Mesenchymal stem cell (in vitro differentiated cells and primary cell): ENCODE measurements at regions not wholly inside any gene's neighbourhood (a gene's known extent, or its start where the extent isn't known, plus 50 kb on each side); places are given as distances from the start of the nearest gene placed in this dataset.

ENCODE experiments used
- DNase-seq: peaks from one replicate; pipeline ENCODE4 v3.0.0-alpha.2; 2013
- H2AFZ ChIP-seq: one replicate; pipeline ENCODE4 v1.6.1; 2013; ENCODE audit warnings: low read depth, mild to moderate bottlenecking, control low read depth, inconsistent platforms, low read length, moderate library complexity
- H2AK5ac ChIP-seq: 2 replicates; pipeline ENCODE4 v1.6.1; 2013; ENCODE audit warnings: low read length, moderate library complexity, mild to moderate bottlenecking, inconsistent platforms; ENCODE audit not compliant: severe bottlenecking
- H2BK120ac ChIP-seq: one replicate; pipeline ENCODE4 v1.6.1; 2013; ENCODE audit warnings: low read depth, mild to moderate bottlenecking, inconsistent platforms, low read length, moderate library complexity
- H2BK12ac ChIP-seq, 2 experiments: one replicate each; pipeline ENCODE4 v1.6.1; 2013; ENCODE audit warnings: inconsistent platforms in 2 of 2, low read length in 2 of 2, mild to moderate bottlenecking in 2 of 2, moderate library complexity in 2 of 2, control low read depth in 1 of 2
- H2BK15ac ChIP-seq: one replicate; pipeline ENCODE4 v1.6.1; 2013; ENCODE audit warnings: mild to moderate bottlenecking, low read depth, inconsistent platforms; ENCODE audit not compliant: poor library complexity, severe bottlenecking
- H2BK5ac ChIP-seq: 2 replicates; pipeline ENCODE4 v1.6.1; 2013; ENCODE audit warnings: low read depth, mild to moderate bottlenecking, low read length, control low read depth, inconsistent platforms; ENCODE audit not compliant: poor library complexity, severe bottlenecking
- H3K14ac ChIP-seq, 2 experiments: one replicate each; pipeline ENCODE4 v1.6.1; 2013; ENCODE audit warnings: inconsistent platforms in 2 of 2, low read length in 2 of 2, control low read depth in 1 of 2, mild to moderate bottlenecking in 1 of 2, moderate library complexity in 1 of 2
- H3K18ac ChIP-seq, 2 experiments: one replicate each; pipeline ENCODE4 v1.6.1; 2013; ENCODE audit warnings: inconsistent platforms in 2 of 2, low read length in 2 of 2, control low read depth in 1 of 2, low read depth in 1 of 2, mild to moderate bottlenecking in 1 of 2
- H3K23ac ChIP-seq, 2 experiments: one replicate each; pipeline ENCODE4 v1.6.1; 2013; ENCODE audit warnings: inconsistent platforms in 2 of 2, low read length in 2 of 2, mild to moderate bottlenecking in 2 of 2, moderate library complexity in 2 of 2, control low read depth in 1 of 2
- H3K27ac ChIP-seq: 2 replicates; pipeline ENCODE4 v1.5.1; 2013; ENCODE audit warnings: mild to moderate bottlenecking, moderate library complexity, low read length, control low read depth, inconsistent platforms; ENCODE audit not compliant: poor library complexity, severe bottlenecking
- H3K27me3 ChIP-seq, 2 experiments: 2 replicates each; pipeline versions ENCODE4 v1.6.1 to v1.7.0; 2013; ENCODE audit warnings: low read length in 2 of 2, mild to moderate bottlenecking in 2 of 2, moderate library complexity in 2 of 2, control low read depth in 1 of 2, inconsistent platforms in 1 of 2; ENCODE audit not compliant: control insufficient read depth in 1 of 2, insufficient read depth in 1 of 2
- H3K36me3 ChIP-seq, 2 experiments: 2 replicates each; pipeline versions ENCODE4 v1.6.1 to v1.7.0; 2013; ENCODE audit warnings: low read length in 2 of 2, control low read depth in 1 of 2, inconsistent platforms in 1 of 2, low read depth in 1 of 2, mild to moderate bottlenecking in 1 of 2; ENCODE audit not compliant: insufficient read depth in 2 of 2, control insufficient read depth in 1 of 2
- H3K4ac ChIP-seq, 2 experiments: one replicate each; pipeline ENCODE4 v1.6.1; 2013; ENCODE audit warnings: inconsistent platforms in 2 of 2, low read length in 2 of 2, mild to moderate bottlenecking in 2 of 2, moderate library complexity in 2 of 2, control low read depth in 1 of 2, low read depth in 1 of 2
- H3K4me1 ChIP-seq: 2 replicates; pipeline ENCODE4 v1.6.1; 2013; ENCODE audit warnings: low read depth, low read length, control low read depth; ENCODE audit not compliant: control insufficient read depth, insufficient read depth
- H3K4me2 ChIP-seq: 2 replicates; pipeline ENCODE4 v1.6.1; 2013; ENCODE audit warnings: low read length, mild to moderate bottlenecking, inconsistent platforms; ENCODE audit not compliant: poor library complexity, severe bottlenecking
- H3K4me3 ChIP-seq, 2 experiments: 2 replicates each; pipeline versions ENCODE4 v1.5.1 to v1.7.0; 2013; ENCODE audit warnings: low read length in 2 of 2, mild to moderate bottlenecking in 2 of 2, control low read depth in 1 of 2, low read depth in 1 of 2; ENCODE audit not compliant: insufficient read depth in 1 of 2
- H3K79me1 ChIP-seq: replicated peaks from 2 replicates; pipeline ENCODE4 v1.6.1; 2013; ENCODE audit warnings: mild to moderate bottlenecking, control low read depth, low read length, inconsistent platforms; ENCODE audit not compliant: poor library complexity, severe bottlenecking
- H3K9ac ChIP-seq: 2 replicates; pipeline ENCODE4 v1.7.0; 2013; ENCODE audit warnings: mild to moderate bottlenecking, low read length, moderate library complexity
- H3K9me3 ChIP-seq: 2 replicates; pipeline ENCODE4 v1.7.0; 2013; ENCODE audit warnings: mild to moderate bottlenecking, low read length; ENCODE audit not compliant: control insufficient read depth
- H4K8ac ChIP-seq: one replicate; pipeline ENCODE4 v1.6.1; 2013; ENCODE audit warnings: inconsistent platforms, mild to moderate bottlenecking, low read length, moderate library complexity
- H4K91ac ChIP-seq: one replicate; pipeline ENCODE4 v1.6.1; 2013; ENCODE audit warnings: mild to moderate bottlenecking, low read length, inconsistent platforms
- WGBS: methylation state at CpG from one replicate; pipeline ENCODE4 v1.1.7; 2013; ENCODE audit warnings: mixed read lengths; 5-methylcytosine and 5-hydroxymethylcytosine counted together

- no peak overlapping the region for H2AK5ac ChIP-seq
- H3K18ac ChIP-seq: no peak overlapping the region
- H2BK12ac ChIP-seq: no peak overlapping the region
- H3K9ac ChIP-seq: no peak overlapping the region
- WGBS: 80% methylated on average over 3 of the region's 6 CpGs
- H3K27ac ChIP-seq: no peak overlapping the region
- no peak overlapping the region for H3K4ac ChIP-seq
- no peak overlapping the region for H3K14ac ChIP-seq
- no peak overlapping the region for H4K8ac ChIP-seq
- H2BK5ac ChIP-seq: no peak overlapping the region
- no peaks in the 10 kb centered on the region for H3K79me1 ChIP-seq
- no peaks in the 10 kb centered on the region for H3K27me3 ChIP-seq
- H3K4me1 ChIP-seq: no peaks in the 10 kb centered on the region
- H3K4me2 ChIP-seq: no peak overlapping the region
- H2BK15ac ChIP-seq: no peak overlapping the region
- H2AFZ ChIP-seq: no peak overlapping the region
- no peak overlapping the region for H3K4me3 ChIP-seq
- no peak overlapping the region for H2BK120ac ChIP-seq
- no peak overlapping the region for H3K23ac ChIP-seq
- H3K36me3 ChIP-seq: no peaks in the 10 kb centered on the region
- H3K9me3 ChIP-seq: peaks cover 10% of the 10 kb centered on the region
- no peak overlapping the region for H4K91ac ChIP-seq
- DNase-seq: no peak
These were observed 111.7 kb upstream of the CNTN6 start for GRCh38 chr3:981156-981555.

GRCh38 chr3:988785-989184 is 104.0 kb upstream of the CNTN6 start:
- H2BK5ac ChIP-seq: no peak overlapping the region
- no peak overlapping the region for H4K8ac ChIP-seq
- no peak overlapping the region for H3K23ac ChIP-seq
- H3K36me3 ChIP-seq: no peaks in the 10 kb centered on the region
- H3K27ac ChIP-seq: no peak overlapping the region
- H3K9me3 ChIP-seq: peaks cover 17% of the 10 kb centered on the region
- no peaks in the 10 kb centered on the region for H3K4me1 ChIP-seq
- no peaks in the 10 kb centered on the region for H3K27me3 ChIP-seq
- no peak overlapping the region for H3K18ac ChIP-seq
- H4K91ac ChIP-seq: no peak overlapping the region
- no peaks in the 10 kb centered on the region for H3K79me1 ChIP-seq
- no peak overlapping the region for H2AK5ac ChIP-seq
- H2BK120ac ChIP-seq: no peak overlapping the region
- no peak overlapping the region for H2AFZ ChIP-seq
- no peak overlapping the region for H3K14ac ChIP-seq
- H2BK15ac ChIP-seq: no peak overlapping the region
- H2BK12ac ChIP-seq: no peak overlapping the region
- no peak overlapping the region for H3K4me2 ChIP-seq
- H3K4me3 ChIP-seq: no peak overlapping the region
- DNase-seq: no peak
- H3K4ac ChIP-seq: no peak overlapping the region
- no peak overlapping the region for H3K9ac ChIP-seq
- no CpG with 5 or more reads among the region's 1 CpG for WGBS

GRCh38 chr3:992871-993270 is 100.0 kb upstream of the CNTN6 start:
- H2BK15ac ChIP-seq: no peak overlapping the region
- no peak for DNase-seq
- no peak overlapping the region for H4K91ac ChIP-seq
- WGBS: 75% methylated on average over 5 of the region's 6 CpGs
- H3K27ac ChIP-seq: no peak overlapping the region
- H3K9me3 ChIP-seq: peaks cover 17% of the 10 kb centered on the region
- no peak overlapping the region for H3K4ac ChIP-seq
- no peaks in the 10 kb centered on the region for H3K27me3 ChIP-seq
- no peaks in the 10 kb centered on the region for H3K4me1 ChIP-seq
- no peak overlapping the region for H3K4me3 ChIP-seq
- no peak overlapping the region for H2AK5ac ChIP-seq
- no peak overlapping the region for H2BK12ac ChIP-seq
- no peaks in the 10 kb centered on the region for H3K79me1 ChIP-seq
- H3K36me3 ChIP-seq: no peaks in the 10 kb centered on the region
- no peak overlapping the region for H3K18ac ChIP-seq
- no peak overlapping the region for H2BK5ac ChIP-seq
- H3K9ac ChIP-seq: no peak overlapping the region
- H4K8ac ChIP-seq: no peak overlapping the region
- no peak overlapping the region for H3K4me2 ChIP-seq
- no peak overlapping the region for H3K23ac ChIP-seq
- H2BK120ac ChIP-seq: no peak overlapping the region
- no peak overlapping the region for H2AFZ ChIP-seq
- H3K14ac ChIP-seq: no peak overlapping the region

DNA sequence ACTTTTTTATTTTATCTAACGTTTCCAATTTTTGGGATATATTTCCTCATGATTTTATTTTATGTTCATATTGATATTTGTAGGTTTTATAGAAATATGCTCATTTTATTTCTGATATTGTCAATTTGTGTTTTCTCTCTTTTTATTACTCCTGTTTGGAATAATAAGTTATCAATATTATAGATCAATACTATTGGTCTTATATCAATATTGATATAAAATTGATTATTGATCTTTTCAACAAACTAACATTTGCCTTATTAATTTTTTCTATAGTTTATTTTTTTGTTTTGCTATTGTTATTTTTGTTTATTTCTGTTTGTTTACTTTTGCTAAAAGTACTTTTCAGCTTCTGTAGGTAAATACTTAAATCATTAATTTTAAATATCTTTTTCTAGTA is 90.8 kb upstream of the CNTN6 start:
- H3K36me3 ChIP-seq: no peaks in the 10 kb centered on the region
- H2BK5ac ChIP-seq: no peak overlapping the region
- no peak overlapping the region for H2BK120ac ChIP-seq
- no peaks in the 10 kb centered on the region for H3K79me1 ChIP-seq
- H4K91ac ChIP-seq: no peak overlapping the region
- no peak overlapping the region for H3K4me2 ChIP-seq
- H4K8ac ChIP-seq: no peak overlapping the region
- H3K4me1 ChIP-seq: no peaks in the 10 kb centered on the region
- DNase-seq: no peak
- no peak overlapping the region for H3K4ac ChIP-seq
- H3K9me3 ChIP-seq: no peaks in the 10 kb centered on the region
- no peak overlapping the region for H3K14ac ChIP-seq
- no peak overlapping the region for H2BK15ac ChIP-seq
- no peak overlapping the region for H3K27ac ChIP-seq
- no peak overlapping the region for H3K18ac ChIP-seq
- H2AK5ac ChIP-seq: no peak overlapping the region
- H3K9ac ChIP-seq: no peak overlapping the region
- H2BK12ac ChIP-seq: no peak overlapping the region
- no peaks in the 10 kb centered on the region for H3K27me3 ChIP-seq
- no CpG with 5 or more reads among the region's 1 CpG for WGBS
- no peak overlapping the region for H2AFZ ChIP-seq
- no peak overlapping the region for H3K23ac ChIP-seq
- no peak overlapping the region for H3K4me3 ChIP-seq
